Thoracic aorta (tissue), 2 donors: ENCODE measurements at regions not wholly inside any gene's neighbourhood (a gene's known extent, or its start where the extent isn't known, plus 50 kb on each side); places are given as distances from the start of the nearest gene placed in this dataset.

Experiments
- ATAC-seq: fragments of 150-250 bp; one replicate; pipeline ENCODE4 v1.8.0; 2017; ENCODE audit warnings: low read depth; ENCODE audit not compliant: insufficient number of reproducible peaks, low FRiP score
- DNase-seq: peaks from one replicate; pipeline ENCODE4 v3.0.0-alpha.2; 2020; ENCODE audit warnings: low spot score
- H3K27ac ChIP-seq, 2 donors: fragments of 200-600 bp; sonication (generic); 1 replicate in 1 of 2; 2 replicates in 1 of 2; pipeline ENCODE4 v1.5.1; 2016; ENCODE audit warnings: mild to moderate bottlenecking in 2 of 2, moderate library complexity in 2 of 2
- H3K27me3 ChIP-seq: fragments of 200-600 bp; sonication (generic); replicated peaks from 2 replicates; pipeline ENCODE4 v1.6.0; 2016; ENCODE audit warnings: mild to moderate bottlenecking; ENCODE audit not compliant: insufficient read depth
- H3K36me3 ChIP-seq: fragments of 200-600 bp; sonication (generic); one replicate; pipeline ENCODE4 v1.5.1; 2016
- H3K4me1 ChIP-seq, 2 donors: fragments of 200-600 bp; sonication (generic); 1 replicate in 1 of 2; 2 replicates in 1 of 2; pipeline versions ENCODE4 v1.5.1 to v1.6.0; 2016; ENCODE audit warnings: low read depth in 2 of 2, mild to moderate bottlenecking in 1 of 2; ENCODE audit not compliant: control insufficient read depth in 1 of 2
- H3K4me3 ChIP-seq: fragments of 200-600 bp; sonication (generic); 2 replicates; pipeline ENCODE4 v1.5.1; 2016; ENCODE audit warnings: mild to moderate bottlenecking
- H3K9me3 ChIP-seq: fragments of 200-600 bp; sonication (generic); 2 replicates; pipeline ENCODE4 v1.5.1; 2016
- TF ChIP-seq, protein P1 (sequence below): fragments of 200-600 bp; sonication (generic); IDR thresholded peaks from one replicate; pipeline ENCODE4 v1.5.1; 2019; ENCODE audit warnings: antibody characterized with exemption

DNA sequence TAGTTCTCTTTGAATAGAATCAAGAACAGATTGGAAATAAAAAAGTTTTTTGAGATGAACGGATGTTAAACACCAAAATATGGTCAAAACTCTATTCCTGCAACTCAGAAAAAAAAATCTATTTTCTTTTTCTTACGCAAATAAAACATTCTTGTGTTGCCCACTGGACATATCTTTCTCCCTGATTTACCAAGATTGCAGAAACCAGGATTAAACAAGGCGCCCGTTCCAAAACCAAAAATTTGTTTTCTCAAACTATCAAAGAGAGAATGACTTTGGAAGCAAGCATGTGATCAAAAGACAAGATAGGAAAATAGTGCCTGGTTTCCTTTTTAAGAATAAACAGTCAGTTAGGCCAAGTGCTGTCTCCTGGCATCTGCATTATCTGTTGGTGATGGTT lies 273.1 kb downstream of the CLIC5 start:
- Histone ChIP-seq H3K4me3 (no peak overlapping the region), H3K36me3 (no peaks in the 10 kb centered on the region), H3K4me1 (no peaks in the 10 kb centered on the region), H3K9me3 (no peaks in the 10 kb centered on the region), H3K27me3 (no peaks in the 10 kb centered on the region), H3K27ac (no peak overlapping the region)
- TF ChIP-seq, protein P1, sequence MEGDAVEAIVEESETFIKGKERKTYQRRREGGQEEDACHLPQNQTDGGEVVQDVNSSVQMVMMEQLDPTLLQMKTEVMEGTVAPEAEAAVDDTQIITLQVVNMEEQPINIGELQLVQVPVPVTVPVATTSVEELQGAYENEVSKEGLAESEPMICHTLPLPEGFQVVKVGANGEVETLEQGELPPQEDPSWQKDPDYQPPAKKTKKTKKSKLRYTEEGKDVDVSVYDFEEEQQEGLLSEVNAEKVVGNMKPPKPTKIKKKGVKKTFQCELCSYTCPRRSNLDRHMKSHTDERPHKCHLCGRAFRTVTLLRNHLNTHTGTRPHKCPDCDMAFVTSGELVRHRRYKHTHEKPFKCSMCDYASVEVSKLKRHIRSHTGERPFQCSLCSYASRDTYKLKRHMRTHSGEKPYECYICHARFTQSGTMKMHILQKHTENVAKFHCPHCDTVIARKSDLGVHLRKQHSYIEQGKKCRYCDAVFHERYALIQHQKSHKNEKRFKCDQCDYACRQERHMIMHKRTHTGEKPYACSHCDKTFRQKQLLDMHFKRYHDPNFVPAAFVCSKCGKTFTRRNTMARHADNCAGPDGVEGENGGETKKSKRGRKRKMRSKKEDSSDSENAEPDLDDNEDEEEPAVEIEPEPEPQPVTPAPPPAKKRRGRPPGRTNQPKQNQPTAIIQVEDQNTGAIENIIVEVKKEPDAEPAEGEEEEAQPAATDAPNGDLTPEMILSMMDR: no peak
- ATAC-seq (no peak), DNase-seq (no peak)

DNA sequence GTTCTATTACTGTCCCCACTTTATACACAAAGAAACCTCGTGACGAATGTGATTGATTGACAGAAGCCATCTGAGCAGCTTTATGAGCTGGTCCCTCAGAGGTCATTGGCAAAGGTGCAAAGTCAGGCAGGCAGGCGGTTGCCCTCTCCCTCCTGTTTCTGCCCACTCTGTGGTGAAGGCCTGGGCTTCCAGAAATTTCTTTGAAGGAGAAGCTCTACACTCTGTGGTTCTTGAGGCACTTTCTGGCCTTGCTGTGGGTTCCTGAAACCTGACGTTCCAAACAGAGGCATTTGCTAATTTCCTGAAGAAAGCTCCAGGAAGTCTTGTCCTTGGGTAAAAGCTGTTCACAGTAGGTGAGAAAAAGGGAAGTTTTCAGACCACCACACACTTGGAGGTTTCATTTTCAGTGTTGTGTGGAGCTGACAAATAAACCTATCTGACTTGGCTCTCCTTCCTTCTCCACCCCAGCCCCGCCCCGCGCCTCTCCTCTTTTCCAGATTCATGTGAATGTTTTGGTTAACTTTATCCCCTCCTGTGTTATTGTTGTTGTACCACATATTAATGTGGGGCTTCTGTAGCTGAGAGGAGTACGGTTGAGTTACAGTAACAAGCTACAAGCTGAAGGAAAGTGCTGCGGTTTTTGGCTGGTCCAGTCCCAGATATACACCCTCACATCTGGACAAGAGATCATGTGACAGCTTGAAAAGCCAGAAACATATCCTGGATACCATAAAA lies 274.1 kb downstream of the CLIC5 start:
- Histone ChIP-seq H3K9me3 (no peaks in the 10 kb centered on the region), H3K27ac (no peak overlapping the region), H3K27me3 (no peaks in the 10 kb centered on the region), H3K4me1 (no peaks in the 10 kb centered on the region), H3K4me3 (no peak overlapping the region), H3K36me3 (no peaks in the 10 kb centered on the region)
- TF ChIP-seq, protein P1: no peak
- ATAC-seq (peak; percentile 36), DNase-seq (no peak)

DNA sequence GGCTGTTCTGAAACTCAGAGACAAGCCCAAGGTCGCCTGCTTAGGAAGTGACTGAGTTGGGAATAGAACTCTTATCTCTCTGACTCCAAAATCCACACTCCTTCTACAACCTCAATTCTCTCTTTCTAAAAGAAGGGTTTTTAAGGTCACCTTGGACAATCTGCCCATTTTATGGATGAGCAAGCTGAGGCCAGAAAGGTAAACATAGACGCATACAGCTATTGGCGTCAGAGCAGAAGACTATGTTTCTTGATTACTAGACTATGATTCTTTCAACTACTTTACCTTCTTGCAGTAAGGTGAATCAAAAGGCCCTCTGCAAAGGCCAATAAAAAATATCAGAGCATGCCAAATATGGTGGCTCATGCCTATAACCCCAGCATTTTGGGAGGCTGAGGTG lies 276.6 kb downstream of the CLIC5 start:
- DNase-seq: no peak
- H3K27me3 ChIP-seq: no peaks in the 10 kb centered on the region
- H3K27ac ChIP-seq: no peak overlapping the region
- no peaks in the 10 kb centered on the region for H3K4me1 ChIP-seq
- H3K36me3 ChIP-seq: no peaks in the 10 kb centered on the region
- TF ChIP-seq, protein P1: no peak
- H3K4me3 ChIP-seq: no peak overlapping the region
- no peak for ATAC-seq
- no peaks in the 10 kb centered on the region for H3K9me3 ChIP-seq

DNA sequence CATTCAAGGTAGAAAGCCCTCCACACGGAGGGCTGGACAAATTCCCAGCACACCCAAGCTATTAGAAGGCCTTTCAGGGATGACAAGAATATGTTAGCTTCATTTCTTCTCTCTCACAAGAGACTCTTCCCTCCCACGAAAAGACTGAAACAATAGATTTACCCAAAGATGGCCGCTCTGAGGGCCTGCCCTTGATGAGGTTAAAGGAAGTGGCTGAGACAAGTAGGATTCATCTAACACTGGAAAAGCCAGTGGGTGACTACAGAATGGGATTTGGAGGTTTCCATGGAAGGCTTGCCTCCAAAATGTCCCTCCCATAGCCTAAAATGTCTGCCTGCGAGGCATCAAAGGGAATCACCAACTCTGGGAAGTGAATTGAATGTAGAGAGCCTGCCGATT lies 277.6 kb downstream of the CLIC5 start:
- H3K27me3 ChIP-seq: no peaks in the 10 kb centered on the region
- TF ChIP-seq, protein P1: no peak
- no peak for DNase-seq
- no peak overlapping the region for H3K4me3 ChIP-seq
- H3K4me1 ChIP-seq: no peaks in the 10 kb centered on the region
- H3K36me3 ChIP-seq: no peaks in the 10 kb centered on the region
- H3K9me3 ChIP-seq: no peaks in the 10 kb centered on the region
- H3K27ac ChIP-seq: no peak overlapping the region
- ATAC-seq: no peak

DNA sequence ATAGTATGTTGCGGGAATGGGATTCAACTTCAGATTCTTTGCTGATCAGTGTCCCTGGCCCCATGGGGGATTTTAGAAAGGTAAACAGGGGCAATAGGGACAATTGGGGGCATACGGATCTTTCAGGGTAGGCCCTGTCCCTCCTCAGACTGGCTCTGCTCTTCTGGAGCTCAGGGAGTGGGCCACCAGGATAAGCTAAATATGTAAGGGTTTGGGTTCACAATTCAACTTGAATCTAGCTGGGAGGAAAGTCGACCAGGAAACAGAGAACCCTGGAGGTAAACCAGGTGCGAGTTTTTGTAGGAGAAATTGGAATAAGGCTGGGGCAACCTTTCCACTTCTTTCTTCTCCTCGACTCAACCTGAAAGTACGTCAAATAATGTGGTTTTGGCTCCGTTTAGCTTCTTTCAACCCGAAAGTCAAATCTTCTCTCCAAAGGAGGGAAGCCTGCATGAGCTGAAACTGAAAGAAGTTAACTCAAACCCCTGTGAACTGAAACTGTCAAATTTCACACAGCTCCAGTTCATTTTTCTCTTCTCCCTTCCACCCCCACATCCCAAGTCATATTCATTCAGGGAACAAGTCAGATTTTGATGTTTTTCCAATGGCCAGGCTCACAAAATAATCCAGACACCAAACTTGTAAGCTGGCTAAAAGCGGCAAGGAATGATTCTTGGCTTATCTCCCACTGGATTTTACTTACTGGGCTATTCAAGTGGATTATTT lies 278.2 kb downstream of the CLIC5 start:
- ATAC-seq: no peak
- no peak overlapping the region for H3K4me3 ChIP-seq

More for the DNA sequence above, 278.2 kb downstream of the CLIC5 start:
- H3K36me3 ChIP-seq: no peaks in the 10 kb centered on the region
- DNase-seq: no peak
- TF ChIP-seq, protein P1: no peak
- H3K27me3 ChIP-seq: no peaks in the 10 kb centered on the region
- no peaks in the 10 kb centered on the region for H3K4me1 ChIP-seq
- H3K27ac ChIP-seq: no peak overlapping the region
- no peaks in the 10 kb centered on the region for H3K9me3 ChIP-seq
